ENCODE measurements at regions not wholly inside any gene's neighbourhood (a gene's known extent, or its start where the extent isn't known, plus 50 kb on each side); places are given as distances from the start of the nearest gene placed in this dataset.

DNA sequence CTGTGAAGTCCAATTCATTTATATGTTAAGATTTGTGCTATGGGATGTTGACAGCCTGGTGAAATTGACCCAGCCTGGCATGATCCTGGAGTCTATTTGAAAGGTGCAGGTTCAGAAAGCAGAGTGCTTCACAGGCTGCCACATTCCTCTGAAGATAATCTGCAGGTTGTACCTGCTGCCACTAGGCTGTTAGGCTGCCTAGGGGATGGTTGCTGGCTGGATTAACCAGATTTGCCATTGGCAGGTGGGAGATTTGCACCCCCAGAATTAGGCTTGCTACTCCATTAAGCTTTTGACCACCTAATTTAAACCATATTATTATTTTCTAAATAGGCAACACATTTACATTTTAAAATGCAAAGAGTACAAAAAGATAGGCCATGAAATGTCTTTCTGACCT, 85.8 kb upstream of the RASGRP1 start:
- Histone ChIP-seq H3K4me3 (ENCODE audit: low read depth in 1 of 2, low read length in 2 of 2) (no peak overlapping the region), H3K27ac (ENCODE audit: low read length) (no peak overlapping the region), H3K36me3 (ENCODE audit: control insufficient read depth in 1 of 2, insufficient read depth in 2 of 2, low read length in 2 of 2) (no peaks in the 10 kb centered on the region), H3K27me3 (ENCODE audit: low read depth, low read length) (no peaks in the 10 kb centered on the region), H3K9me3 (ENCODE audit: control insufficient read depth in 1 of 2, low read length in 2 of 2) (no peaks in the 10 kb centered on the region), H3K4me1 (ENCODE audit: control insufficient read depth in 1 of 2, insufficient read depth in 2 of 2, low read length in 2 of 2) (no peaks in the 10 kb centered on the region)

DNA sequence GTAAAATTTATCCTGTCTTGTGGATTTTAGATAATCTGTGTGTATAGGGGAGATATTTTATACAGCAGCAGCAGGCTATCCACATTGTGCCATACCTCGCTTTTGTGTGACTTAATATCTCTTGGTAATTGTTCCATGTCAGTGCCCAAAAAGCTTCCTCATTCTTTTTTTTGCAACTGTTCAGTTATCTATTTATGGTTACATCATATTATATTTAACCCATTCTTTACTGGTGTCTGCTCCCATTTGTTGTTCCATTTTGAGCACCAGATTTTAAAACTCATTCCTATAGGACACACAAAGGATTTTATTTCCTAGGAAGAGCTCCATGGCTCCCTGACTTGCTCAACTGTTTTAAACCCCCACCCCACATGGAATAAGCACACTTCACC, 86.3 kb upstream of the RASGRP1 start:
- H3K27ac ChIP-seq (ENCODE audit: low read length) = no peak overlapping the region
- H3K4me1 ChIP-seq (ENCODE audit: control insufficient read depth in 1 of 2, insufficient read depth in 2 of 2, low read length in 2 of 2) = no peaks in the 10 kb centered on the region
- no peaks in the 10 kb centered on the region for H3K9me3 ChIP-seq (ENCODE audit: control insufficient read depth in 1 of 2, low read length in 2 of 2)
- H3K36me3 ChIP-seq (ENCODE audit: control insufficient read depth in 1 of 2, insufficient read depth in 2 of 2, low read length in 2 of 2) = no peaks in the 10 kb centered on the region
- no peaks in the 10 kb centered on the region for H3K27me3 ChIP-seq (ENCODE audit: low read depth, low read length)
- no peak overlapping the region for H3K4me3 ChIP-seq (ENCODE audit: low read depth in 1 of 2, low read length in 2 of 2)

DNA sequence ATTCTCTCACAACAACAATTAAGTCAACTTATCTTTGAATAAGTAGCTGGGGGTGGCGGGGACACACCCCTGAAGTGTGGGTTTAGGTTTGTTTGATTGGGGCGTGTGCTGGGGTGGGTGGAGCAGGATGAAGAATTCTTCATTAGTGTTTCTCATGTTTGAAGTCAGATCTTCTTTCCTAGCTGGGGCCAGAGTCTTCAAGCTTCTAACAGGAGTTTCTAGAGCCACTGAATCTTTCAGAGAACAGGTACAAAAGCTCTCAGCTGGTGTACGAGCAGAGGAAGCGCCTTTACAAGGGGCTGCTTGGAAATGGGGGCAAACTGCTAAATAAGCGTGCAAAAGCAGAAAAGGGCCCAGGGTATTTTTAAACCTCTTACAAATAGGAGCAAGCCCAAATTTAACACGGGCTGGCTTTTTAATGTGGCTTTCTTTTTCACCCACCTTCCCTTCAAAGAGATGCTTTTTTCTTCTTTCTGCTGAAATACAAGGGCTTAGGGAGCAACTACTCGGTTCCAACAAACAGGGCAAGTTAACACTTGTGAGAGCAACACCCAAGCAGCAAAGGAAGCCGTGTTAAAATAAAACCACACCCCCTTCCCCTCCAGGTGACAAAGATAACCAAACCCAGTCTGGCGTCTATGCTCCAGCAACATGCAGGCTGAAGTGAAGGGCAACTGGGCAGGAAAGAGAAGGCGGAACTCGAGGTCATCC, 86.9 kb upstream of the RASGRP1 start:
- Histone ChIP-seq H3K4me1 (ENCODE audit: control insufficient read depth in 1 of 2, insufficient read depth in 2 of 2, low read length in 2 of 2) (no peaks in the 10 kb centered on the region), H3K9me3 (ENCODE audit: control insufficient read depth in 1 of 2, low read length in 2 of 2) (no peaks in the 10 kb centered on the region), H3K36me3 (ENCODE audit: control insufficient read depth in 1 of 2, insufficient read depth in 2 of 2, low read length in 2 of 2) (no peaks in the 10 kb centered on the region), H3K4me3 (ENCODE audit: low read depth in 1 of 2, low read length in 2 of 2) (no peak overlapping the region), H3K27ac (ENCODE audit: low read length) (no peak overlapping the region), H3K27me3 (ENCODE audit: low read depth, low read length) (no peaks in the 10 kb centered on the region)

DNA sequence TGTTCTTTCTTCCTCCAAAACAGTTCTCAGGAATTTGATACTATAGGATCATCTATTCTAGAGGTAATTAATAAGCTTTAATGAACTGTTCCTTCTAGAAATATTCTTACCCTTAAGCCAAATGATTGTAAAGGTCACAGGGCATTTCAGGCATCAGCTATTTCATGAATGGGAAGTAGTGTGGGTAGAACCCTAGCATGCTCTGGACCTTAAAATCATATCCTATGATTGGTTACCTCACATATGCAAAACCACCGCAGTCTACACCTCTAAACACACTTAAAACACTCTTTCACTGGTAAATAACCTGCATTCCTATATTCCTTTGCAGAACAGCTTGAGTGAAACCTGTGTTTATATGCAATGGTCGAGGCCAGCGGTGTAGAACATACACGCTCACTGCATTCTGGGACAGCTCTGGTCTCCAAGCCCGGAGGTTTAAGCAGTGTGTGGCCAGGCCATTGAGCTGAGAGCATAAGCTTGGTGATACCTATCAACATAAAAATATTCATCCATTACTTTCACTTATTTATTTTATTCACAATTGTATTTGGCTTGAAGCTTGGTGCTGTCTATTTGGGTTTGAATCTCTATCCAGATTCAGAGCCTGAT, 87.7 kb upstream of the RASGRP1 start:
- Histone ChIP-seq H3K4me3 (ENCODE audit: low read depth in 1 of 2, low read length in 2 of 2) (no peak overlapping the region), H3K27me3 (ENCODE audit: low read depth, low read length) (no peaks in the 10 kb centered on the region), H3K4me1 (ENCODE audit: control insufficient read depth in 1 of 2, insufficient read depth in 2 of 2, low read length in 2 of 2) (no peaks in the 10 kb centered on the region), H3K9me3 (ENCODE audit: control insufficient read depth in 1 of 2, low read length in 2 of 2) (no peaks in the 10 kb centered on the region), H3K27ac (ENCODE audit: low read length) (no peak overlapping the region), H3K36me3 (ENCODE audit: control insufficient read depth in 1 of 2, insufficient read depth in 2 of 2, low read length in 2 of 2) (no peaks in the 10 kb centered on the region)

DNA sequence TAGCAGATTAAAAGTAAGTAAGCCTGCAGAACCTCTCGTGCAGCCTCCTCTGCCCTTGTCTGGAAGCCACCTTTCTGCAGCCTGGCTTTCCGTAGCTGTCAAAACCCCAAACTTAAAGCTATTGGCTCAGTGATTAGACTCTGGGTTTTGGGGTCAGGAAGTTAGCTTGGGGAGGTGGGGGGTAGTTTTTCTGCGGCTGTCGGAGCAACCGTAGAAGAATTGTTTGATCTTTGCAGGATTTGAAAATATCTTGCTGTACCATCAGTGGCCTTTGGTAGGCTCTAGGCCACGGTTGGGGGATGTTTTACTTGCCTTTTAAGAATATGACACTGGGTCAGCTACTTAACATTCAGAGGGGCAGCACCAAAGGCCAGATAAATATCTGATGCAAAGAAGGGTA, 88.4 kb upstream of the RASGRP1 start:
- no peaks in the 10 kb centered on the region for H3K4me1 ChIP-seq (ENCODE audit: control insufficient read depth in 1 of 2, insufficient read depth in 2 of 2, low read length in 2 of 2)
- no peaks in the 10 kb centered on the region for H3K9me3 ChIP-seq (ENCODE audit: control insufficient read depth in 1 of 2, low read length in 2 of 2)
- H3K4me3 ChIP-seq (ENCODE audit: low read depth in 1 of 2, low read length in 2 of 2) = no peak overlapping the region
- no peak overlapping the region for H3K27ac ChIP-seq (ENCODE audit: low read length)
- H3K36me3 ChIP-seq (ENCODE audit: control insufficient read depth in 1 of 2, insufficient read depth in 2 of 2, low read length in 2 of 2) = no peaks in the 10 kb centered on the region
- H3K27me3 ChIP-seq (ENCODE audit: low read depth, low read length) = no peaks in the 10 kb centered on the region

DNA sequence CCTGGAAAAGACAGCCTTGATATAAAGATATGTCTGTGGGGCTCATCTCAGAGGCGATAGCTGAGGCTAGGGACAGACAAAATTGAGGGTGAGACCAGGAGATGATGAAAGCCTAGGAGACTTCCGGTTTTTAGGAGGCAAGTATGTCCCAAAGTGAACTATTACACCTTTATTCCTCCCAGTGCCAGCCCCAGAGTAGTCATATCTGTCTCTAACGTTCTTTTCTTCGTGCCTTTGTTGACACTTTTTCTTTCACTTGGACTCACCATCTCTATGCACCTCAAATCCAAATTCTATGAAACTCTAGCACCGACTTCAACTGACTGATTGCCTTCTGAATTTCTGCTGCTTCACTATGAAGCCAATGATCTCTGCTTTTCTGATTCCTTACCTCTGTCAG, 93.8 kb upstream of the RASGRP1 start:
- Histone ChIP-seq H3K4me1 (ENCODE audit: control insufficient read depth in 1 of 2, insufficient read depth in 2 of 2, low read length in 2 of 2) (no peaks in the 10 kb centered on the region), H3K4me3 (ENCODE audit: low read depth in 1 of 2, low read length in 2 of 2) (no peak overlapping the region), H3K9me3 (ENCODE audit: control insufficient read depth in 1 of 2, low read length in 2 of 2) (no peaks in the 10 kb centered on the region), H3K36me3 (ENCODE audit: control insufficient read depth in 1 of 2, insufficient read depth in 2 of 2, low read length in 2 of 2) (no peaks in the 10 kb centered on the region), H3K27ac (ENCODE audit: low read length) (no peak overlapping the region), H3K27me3 (ENCODE audit: low read depth, low read length) (no peaks in the 10 kb centered on the region)

DNA sequence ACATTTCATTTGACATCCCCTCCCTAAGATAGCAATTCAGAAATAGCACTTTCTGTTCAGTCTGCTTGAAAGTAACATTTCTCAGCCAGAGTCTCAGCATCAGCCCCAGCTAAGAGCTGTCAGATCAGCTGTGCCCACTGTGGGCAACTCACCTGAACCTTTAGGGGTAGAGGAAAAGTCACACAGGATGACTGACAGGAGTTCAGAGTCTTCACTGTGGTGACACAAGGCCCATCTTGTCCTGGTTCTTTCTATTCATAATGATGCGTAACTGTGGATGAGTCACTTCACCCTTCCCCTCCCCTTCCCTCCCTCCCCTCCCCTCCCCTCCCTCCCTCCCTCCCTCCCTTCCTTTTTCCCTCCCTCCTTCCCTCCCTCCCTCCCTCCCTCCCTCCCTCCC, 96.1 kb upstream of the RASGRP1 start:
- H3K27me3 ChIP-seq (ENCODE audit: low read depth, low read length) = no peaks in the 10 kb centered on the region
- H3K4me1 ChIP-seq (ENCODE audit: control insufficient read depth in 1 of 2, insufficient read depth in 2 of 2, low read length in 2 of 2) = no peaks in the 10 kb centered on the region
- no peaks in the 10 kb centered on the region for H3K9me3 ChIP-seq (ENCODE audit: control insufficient read depth in 1 of 2, low read length in 2 of 2)
- H3K36me3 ChIP-seq (ENCODE audit: control insufficient read depth in 1 of 2, insufficient read depth in 2 of 2, low read length in 2 of 2) = no peaks in the 10 kb centered on the region
- no peak overlapping the region for H3K4me3 ChIP-seq (ENCODE audit: low read depth in 1 of 2, low read length in 2 of 2)
- H3K27ac ChIP-seq (ENCODE audit: low read length) = no peak overlapping the region

DNA sequence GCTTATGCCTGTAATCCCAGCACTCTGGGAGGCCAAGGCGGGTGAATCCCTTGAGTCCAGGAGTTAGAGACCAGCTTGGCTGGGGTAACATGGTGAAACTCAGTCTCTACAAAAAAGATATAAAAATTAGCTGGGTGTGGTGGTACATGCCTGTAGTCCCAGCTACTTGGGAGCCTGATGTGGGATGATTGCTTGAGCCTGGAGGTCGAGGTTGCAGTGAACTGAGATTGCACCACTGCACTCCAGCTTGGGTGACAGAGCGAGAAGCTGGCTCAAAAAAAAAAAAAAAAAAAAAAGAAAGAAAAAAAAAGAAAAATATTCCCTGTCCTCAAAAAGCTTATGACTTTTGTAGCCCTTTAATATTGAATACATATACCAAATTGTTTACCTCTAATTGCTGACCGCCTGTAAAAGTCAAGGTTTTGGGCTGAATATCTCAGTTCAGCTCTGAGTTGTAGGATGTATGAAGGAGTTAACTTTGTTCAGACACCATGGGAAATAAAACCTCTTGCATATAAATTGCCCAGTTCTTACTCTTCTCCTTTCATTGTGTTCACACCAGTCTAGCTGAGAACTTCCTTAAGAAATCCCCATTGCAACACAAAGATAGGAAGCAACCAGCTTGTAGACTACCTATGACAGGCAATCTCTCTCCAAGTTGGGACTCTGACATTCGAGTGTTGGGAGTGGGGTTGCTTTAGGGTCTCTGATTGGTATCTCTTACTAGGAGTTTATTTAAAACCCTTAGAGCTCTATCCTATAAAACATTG, 97.6 kb upstream of the RASGRP1 start:
- Histone ChIP-seq H3K4me1 (ENCODE audit: control insufficient read depth in 1 of 2, insufficient read depth in 2 of 2, low read length in 2 of 2) (no peaks in the 10 kb centered on the region), H3K27ac (ENCODE audit: low read length) (no peak overlapping the region)

DNA sequence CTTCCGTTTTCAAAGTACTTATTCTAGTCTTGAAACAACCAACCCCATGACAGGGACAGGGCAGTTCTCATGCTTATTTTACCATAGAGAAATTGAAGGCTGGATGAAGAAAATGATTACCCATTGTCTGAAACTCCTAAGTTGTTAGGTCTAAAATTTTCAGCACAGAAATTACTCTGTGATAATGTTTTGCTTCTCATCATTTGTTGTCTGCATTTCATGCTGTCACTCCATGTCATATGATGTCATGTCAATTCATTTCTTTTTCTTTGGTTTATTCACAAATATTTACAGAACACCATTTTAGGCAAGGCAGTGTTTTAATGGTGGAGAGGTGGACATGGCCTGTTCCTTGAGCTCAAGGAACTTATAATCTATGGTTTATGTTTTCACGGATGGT, 98.2 kb upstream of the RASGRP1 start:
- no peak overlapping the region for H3K4me3 ChIP-seq (ENCODE audit: low read depth in 1 of 2, low read length in 2 of 2)
- no peaks in the 10 kb centered on the region for H3K9me3 ChIP-seq (ENCODE audit: control insufficient read depth in 1 of 2, low read length in 2 of 2)
- H3K27ac ChIP-seq (ENCODE audit: low read length) = no peak overlapping the region
- H3K27me3 ChIP-seq (ENCODE audit: low read depth, low read length) = no peaks in the 10 kb centered on the region
- no peaks in the 10 kb centered on the region for H3K36me3 ChIP-seq (ENCODE audit: control insufficient read depth in 1 of 2, insufficient read depth in 2 of 2, low read length in 2 of 2)
- no peaks in the 10 kb centered on the region for H3K4me1 ChIP-seq (ENCODE audit: control insufficient read depth in 1 of 2, insufficient read depth in 2 of 2, low read length in 2 of 2)

More for the DNA sequence above, 97.6 kb upstream of the RASGRP1 start:
- no peaks in the 10 kb centered on the region for H3K9me3 ChIP-seq (ENCODE audit: control insufficient read depth in 1 of 2, low read length in 2 of 2)
- no peaks in the 10 kb centered on the region for H3K27me3 ChIP-seq (ENCODE audit: low read depth, low read length)
- H3K4me3 ChIP-seq (ENCODE audit: low read depth in 1 of 2, low read length in 2 of 2) = no peak overlapping the region
- no peaks in the 10 kb centered on the region for H3K36me3 ChIP-seq (ENCODE audit: control insufficient read depth in 1 of 2, insufficient read depth in 2 of 2, low read length in 2 of 2)

DNA sequence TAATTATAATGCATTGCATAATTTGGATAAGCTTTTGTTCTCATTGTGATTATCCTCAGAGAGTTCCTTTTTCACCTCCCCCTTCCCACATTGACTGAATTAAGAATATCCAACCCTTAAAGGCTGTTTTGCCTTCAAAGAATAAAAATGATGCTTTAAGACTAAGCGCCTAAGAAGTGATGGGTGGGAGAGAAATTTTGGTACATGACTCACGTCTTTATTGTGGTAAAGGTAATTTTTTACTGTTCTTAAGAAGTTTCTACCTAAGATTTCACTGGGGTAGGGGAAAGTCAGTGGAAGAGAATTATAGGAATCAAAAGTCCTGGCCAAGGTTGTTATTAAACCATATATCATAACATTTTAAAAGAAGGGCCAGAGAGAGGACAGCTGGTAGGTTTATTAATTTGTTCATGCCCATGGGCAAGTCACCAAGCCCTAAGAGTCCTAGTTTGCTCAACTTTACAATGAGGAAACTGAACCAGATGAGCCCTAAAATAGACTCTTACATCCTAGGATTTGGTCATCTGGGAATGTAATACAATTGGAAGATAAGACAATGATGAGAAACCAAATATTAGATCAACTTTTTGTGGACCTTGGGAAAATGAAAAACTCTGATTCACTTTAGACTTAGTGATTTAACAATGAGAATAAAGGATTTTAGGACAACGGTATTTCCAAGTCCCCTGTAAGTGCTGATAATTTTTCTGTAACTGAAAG, 101.1 kb upstream of the RASGRP1 start:
- no peak overlapping the region for H3K27ac ChIP-seq (ENCODE audit: low read length)
- no peaks in the 10 kb centered on the region for H3K36me3 ChIP-seq (ENCODE audit: control insufficient read depth in 1 of 2, insufficient read depth in 2 of 2, low read length in 2 of 2)
- no peaks in the 10 kb centered on the region for H3K4me1 ChIP-seq (ENCODE audit: control insufficient read depth in 1 of 2, insufficient read depth in 2 of 2, low read length in 2 of 2)
- H3K9me3 ChIP-seq (ENCODE audit: control insufficient read depth in 1 of 2, low read length in 2 of 2) = no peaks in the 10 kb centered on the region
- H3K4me3 ChIP-seq (ENCODE audit: low read depth in 1 of 2, low read length in 2 of 2) = no peak overlapping the region
- H3K27me3 ChIP-seq (ENCODE audit: low read depth, low read length) = no peaks in the 10 kb centered on the region

DNA sequence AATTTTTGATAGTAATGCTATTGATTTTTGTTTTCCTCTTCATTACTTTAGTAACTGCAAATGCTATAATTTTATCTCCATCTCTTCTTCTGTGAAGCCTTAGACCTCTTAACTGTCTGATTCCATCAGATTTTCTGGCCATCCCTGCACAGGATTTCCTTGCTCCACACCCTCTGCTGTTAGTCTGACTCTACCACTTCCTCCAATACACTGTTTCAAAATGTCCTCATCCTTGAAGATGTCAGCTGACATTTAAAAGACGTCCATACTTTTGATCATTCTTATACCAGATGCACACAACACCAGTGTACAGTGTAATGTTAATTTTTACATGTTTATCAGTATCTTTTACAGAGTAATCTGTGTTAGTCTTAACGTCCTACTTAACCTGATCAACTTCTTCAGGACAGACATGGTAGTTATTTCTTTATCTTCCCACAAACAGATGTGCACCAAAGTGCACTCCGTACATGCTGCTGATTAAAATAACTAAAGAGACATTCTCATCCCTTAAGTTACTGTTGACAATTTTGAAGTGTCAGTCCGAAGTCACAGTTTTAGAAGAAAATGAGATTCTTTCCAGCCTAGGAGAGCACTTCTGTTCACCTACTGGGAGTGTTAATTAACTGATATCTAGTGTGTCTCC, 102.4 kb upstream of the RASGRP1 start:
- Histone ChIP-seq H3K4me1 (ENCODE audit: control insufficient read depth in 1 of 2, insufficient read depth in 2 of 2, low read length in 2 of 2) (no peaks in the 10 kb centered on the region), H3K27ac (ENCODE audit: low read length) (no peak overlapping the region), H3K4me3 (ENCODE audit: low read depth in 1 of 2, low read length in 2 of 2) (no peak overlapping the region), H3K9me3 (ENCODE audit: control insufficient read depth in 1 of 2, low read length in 2 of 2) (no peaks in the 10 kb centered on the region), H3K27me3 (ENCODE audit: low read depth, low read length) (no peaks in the 10 kb centered on the region), H3K36me3 (ENCODE audit: control insufficient read depth in 1 of 2, insufficient read depth in 2 of 2, low read length in 2 of 2) (no peaks in the 10 kb centered on the region)

All from muscle layer of duodenum (tissue), 2 donors.